ENCODE measurements at regions not wholly inside any gene's neighbourhood (a gene's known extent, or its start where the extent isn't known, plus 50 kb on each side); places are given as distances from the start of the nearest gene placed in this dataset.
A peak's percentile ranks its signal among the peaks of the same experiment; 100 is the strongest.

DNA sequence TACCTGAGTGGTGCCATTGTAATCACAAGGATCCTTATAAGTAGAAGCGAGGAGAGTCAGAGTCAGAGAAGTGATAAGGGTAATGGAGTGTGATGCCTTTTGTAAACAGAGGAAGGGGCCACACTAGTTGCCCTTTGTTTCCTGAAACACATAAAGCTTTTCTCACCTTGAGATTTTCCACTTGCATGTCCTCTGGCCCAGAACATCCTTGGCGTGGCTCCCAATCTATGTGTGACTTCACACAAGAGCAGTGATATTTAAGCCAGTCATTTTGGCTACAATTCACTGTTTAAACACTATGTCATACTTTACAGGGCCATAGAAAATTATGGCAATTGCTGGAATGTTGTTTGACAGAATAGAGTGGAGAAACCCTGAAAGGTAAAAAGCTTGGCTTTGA is 121.2 kb upstream of the BTN3A2 start:
- DNase-seq (no peak), ATAC-seq (no peak)
- Histone ChIP-seq H3K4me1 (peaks cover 0 to 10% (median 0%) of the 10 kb centered on the region in 12 donors), H3K27ac (no peak overlapping the region), H3K36me3 (no peaks in the 10 kb centered on the region), H3K27me3 (peaks cover 0 to 89% (median 37%) of the 10 kb centered on the region in 9 donors), H3K4me3 (no peak overlapping the region), H3K9me3 (peaks cover 0 to 3% (median 0%) of the 10 kb centered on the region in 12 donors)
- WGBS, 4 donors = 80 to 96% (median 88%) methylated on average over 2 of the region's 2 CpGs
- TF ChIP-seq POLR2A (IDR thresholded peaks at IDR 0.05) = no peak
- TF ChIP-seq, protein P1, sequence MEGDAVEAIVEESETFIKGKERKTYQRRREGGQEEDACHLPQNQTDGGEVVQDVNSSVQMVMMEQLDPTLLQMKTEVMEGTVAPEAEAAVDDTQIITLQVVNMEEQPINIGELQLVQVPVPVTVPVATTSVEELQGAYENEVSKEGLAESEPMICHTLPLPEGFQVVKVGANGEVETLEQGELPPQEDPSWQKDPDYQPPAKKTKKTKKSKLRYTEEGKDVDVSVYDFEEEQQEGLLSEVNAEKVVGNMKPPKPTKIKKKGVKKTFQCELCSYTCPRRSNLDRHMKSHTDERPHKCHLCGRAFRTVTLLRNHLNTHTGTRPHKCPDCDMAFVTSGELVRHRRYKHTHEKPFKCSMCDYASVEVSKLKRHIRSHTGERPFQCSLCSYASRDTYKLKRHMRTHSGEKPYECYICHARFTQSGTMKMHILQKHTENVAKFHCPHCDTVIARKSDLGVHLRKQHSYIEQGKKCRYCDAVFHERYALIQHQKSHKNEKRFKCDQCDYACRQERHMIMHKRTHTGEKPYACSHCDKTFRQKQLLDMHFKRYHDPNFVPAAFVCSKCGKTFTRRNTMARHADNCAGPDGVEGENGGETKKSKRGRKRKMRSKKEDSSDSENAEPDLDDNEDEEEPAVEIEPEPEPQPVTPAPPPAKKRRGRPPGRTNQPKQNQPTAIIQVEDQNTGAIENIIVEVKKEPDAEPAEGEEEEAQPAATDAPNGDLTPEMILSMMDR (IDR thresholded peaks at IDR 0.05) = no peak
- intact Hi-C loops (cut with DNase I) = loop anchor here in 1 of 10 donors (5.0 kb wide), 1 partner anchor 34 kb away; no protein-coding TSS in a partner anchor

DNA sequence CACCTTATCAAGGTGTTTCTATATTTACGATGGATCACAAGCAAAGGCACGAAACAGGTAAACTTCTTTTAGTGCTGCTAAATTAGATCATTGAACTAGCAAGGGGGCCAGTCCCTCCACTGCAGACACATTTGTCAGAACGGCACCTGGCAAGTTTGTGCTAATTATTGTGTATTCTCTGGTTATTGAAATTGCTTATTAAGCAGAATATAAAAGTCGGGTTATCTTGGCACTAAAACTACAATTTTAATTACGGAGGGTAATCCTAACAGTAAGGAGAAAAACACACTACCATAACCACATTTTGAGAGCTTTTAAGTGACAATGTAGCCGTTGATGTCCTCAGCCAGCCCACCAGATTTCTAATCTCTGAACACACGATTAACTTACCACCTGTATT is 118.9 kb upstream of the BTN3A2 start:
- DNase-seq (no peak), ATAC-seq (no peak)
- WGBS, 4 donors = 90 to 95% (median 92%) methylated on average over 7 of the region's 7 CpGs
- H3K4me1 ChIP-seq = peaks cover 0 to 22% (median 0%) of the 10 kb centered on the region in 12 donors
- H3K36me3 ChIP-seq = no peaks in the 10 kb centered on the region
- H3K27me3 ChIP-seq = peaks cover 15 to 88% (median 36%) of the 10 kb centered on the region in 9 donors
- H3K4me3 ChIP-seq = no peak overlapping the region
- intact Hi-C loops (cut with DNase I) = no loop called here
- H3K9me3 ChIP-seq = no peaks in the 10 kb centered on the region
- TF ChIP-seq POLR2A (IDR thresholded peaks at IDR 0.05) = no peak
- TF ChIP-seq, protein P1 (IDR thresholded peaks at IDR 0.05) = no peak
- H3K27ac ChIP-seq = no peak overlapping the region

DNA sequence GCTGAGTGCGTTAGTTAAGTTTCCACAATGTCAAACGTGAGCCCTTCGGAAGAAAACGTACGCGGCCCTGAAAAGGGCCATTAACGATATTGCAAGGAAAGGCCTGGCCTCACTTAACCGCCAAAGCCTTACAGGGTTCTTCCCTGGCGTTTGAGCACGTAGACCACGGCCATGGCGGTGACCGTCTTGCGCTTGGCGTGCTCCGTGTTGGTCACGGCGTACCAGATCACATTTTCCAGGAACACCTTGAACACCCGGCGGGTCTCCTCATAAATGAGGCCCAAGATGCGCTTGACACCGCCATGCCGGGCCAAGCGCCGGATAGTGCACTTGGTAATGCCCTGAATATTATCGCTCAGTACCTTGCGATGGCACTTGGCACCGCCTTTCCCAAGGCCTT is 118.4 kb upstream of the BTN3A2 start:
- H3K36me3 ChIP-seq = no peaks in the 10 kb centered on the region
- H3K27ac ChIP-seq = no peak overlapping the region
- no peaks in the 10 kb centered on the region for H3K9me3 ChIP-seq
- intact Hi-C loops (cut with DNase I) = no loop called here
- peaks cover 0 to 21% (median 0%) of the 10 kb centered on the region in 12 donors for H3K4me1 ChIP-seq
- TF ChIP-seq POLR2A (IDR thresholded peaks at IDR 0.05) = no peak
- TF ChIP-seq, protein P1 (IDR thresholded peaks at IDR 0.05) = no peak
- WGBS, 4 donors = 97 to 98% (median 98%) methylated on average over 28 of the region's 28 CpGs
- peaks cover 14 to 87% (median 35%) of the 10 kb centered on the region in 9 donors for H3K27me3 ChIP-seq
- DNase-seq (no peak), ATAC-seq (no peak)
- H3K4me3 ChIP-seq = no peak overlapping the region

DNA sequence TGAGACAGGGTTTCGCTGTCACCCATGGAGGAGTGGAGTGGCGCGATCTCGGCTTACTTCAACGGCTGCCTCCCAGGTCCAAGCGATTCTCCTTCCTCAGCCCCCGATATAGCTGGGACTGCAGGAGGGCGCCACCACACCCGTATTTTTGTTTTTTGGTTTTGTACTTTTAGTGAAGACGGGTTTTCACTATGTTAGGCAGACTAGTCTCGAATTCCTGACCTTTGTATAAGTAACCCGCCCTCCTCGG is 115.4 kb upstream of the BTN3A2 start:
- peak; percentile 17 to 64 (median 42) for ATAC-seq
- Histone ChIP-seq H3K27me3 (peaks cover 16 to 92% (median 30%) of the 10 kb centered on the region in 9 donors), H3K36me3 (no peaks in the 10 kb centered on the region), H3K4me3 (peak overlapping the region; percentile 8 to 62 (median 50)), H3K4me1 (peaks cover 0 to 30% (median 0%) of the 10 kb centered on the region in 12 donors), H3K9me3 (no peaks in the 10 kb centered on the region), H3K27ac (peak overlapping the region; percentile 9 to 88 (median 54))
- no peak for DNase-seq
- intact Hi-C loops (cut with DNase I) = no loop called here
- TF ChIP-seq, protein P1 (IDR thresholded peaks at IDR 0.05) = no peak
- no peak for TF ChIP-seq POLR2A (IDR thresholded peaks at IDR 0.05)
- WGBS, 4 donors = 0 to 3% (median 1%) methylated on average over 13 of the region's 13 CpGs
